Mesenchymal stem cell (in vitro differentiated cells and primary cell): ENCODE measurements at regions not wholly inside any gene's neighbourhood (a gene's known extent, or its start where the extent isn't known, plus 50 kb on each side); places are given as distances from the start of the nearest gene placed in this dataset.
A peak's percentile ranks its signal among the peaks of the same experiment; 100 is the strongest.

Experiments used
- DNase-seq: peaks from one replicate; pipeline ENCODE4 v3.0.0-alpha.2; 2013
- H2AFZ ChIP-seq: one replicate; pipeline ENCODE4 v1.6.1; 2013; ENCODE audit warnings: low read depth, mild to moderate bottlenecking, control low read depth, inconsistent platforms, low read length, moderate library complexity
- H2AK5ac ChIP-seq: 2 replicates; pipeline ENCODE4 v1.6.1; 2013; ENCODE audit warnings: low read length, moderate library complexity, mild to moderate bottlenecking, inconsistent platforms; ENCODE audit not compliant: severe bottlenecking
- H2BK120ac ChIP-seq: one replicate; pipeline ENCODE4 v1.6.1; 2013; ENCODE audit warnings: low read depth, mild to moderate bottlenecking, inconsistent platforms, low read length, moderate library complexity
- H2BK12ac ChIP-seq, 2 experiments: one replicate each; pipeline ENCODE4 v1.6.1; 2013; ENCODE audit warnings: inconsistent platforms in 2 of 2, low read length in 2 of 2, mild to moderate bottlenecking in 2 of 2, moderate library complexity in 2 of 2, control low read depth in 1 of 2
- H2BK15ac ChIP-seq: one replicate; pipeline ENCODE4 v1.6.1; 2013; ENCODE audit warnings: mild to moderate bottlenecking, low read depth, inconsistent platforms; ENCODE audit not compliant: poor library complexity, severe bottlenecking
- H2BK5ac ChIP-seq: 2 replicates; pipeline ENCODE4 v1.6.1; 2013; ENCODE audit warnings: low read depth, mild to moderate bottlenecking, low read length, control low read depth, inconsistent platforms; ENCODE audit not compliant: poor library complexity, severe bottlenecking
- H3K14ac ChIP-seq, 2 experiments: one replicate each; pipeline ENCODE4 v1.6.1; 2013; ENCODE audit warnings: inconsistent platforms in 2 of 2, low read length in 2 of 2, control low read depth in 1 of 2, mild to moderate bottlenecking in 1 of 2, moderate library complexity in 1 of 2
- H3K18ac ChIP-seq, 2 experiments: one replicate each; pipeline ENCODE4 v1.6.1; 2013; ENCODE audit warnings: inconsistent platforms in 2 of 2, low read length in 2 of 2, control low read depth in 1 of 2, low read depth in 1 of 2, mild to moderate bottlenecking in 1 of 2
- H3K23ac ChIP-seq, 2 experiments: one replicate each; pipeline ENCODE4 v1.6.1; 2013; ENCODE audit warnings: inconsistent platforms in 2 of 2, low read length in 2 of 2, mild to moderate bottlenecking in 2 of 2, moderate library complexity in 2 of 2, control low read depth in 1 of 2
- H3K27ac ChIP-seq: 2 replicates; pipeline ENCODE4 v1.5.1; 2013; ENCODE audit warnings: mild to moderate bottlenecking, moderate library complexity, low read length, control low read depth, inconsistent platforms; ENCODE audit not compliant: poor library complexity, severe bottlenecking
- H3K27me3 ChIP-seq, 2 experiments: 2 replicates each; pipeline versions ENCODE4 v1.6.1 to v1.7.0; 2013; ENCODE audit warnings: low read length in 2 of 2, mild to moderate bottlenecking in 2 of 2, moderate library complexity in 2 of 2, control low read depth in 1 of 2, inconsistent platforms in 1 of 2; ENCODE audit not compliant: control insufficient read depth in 1 of 2, insufficient read depth in 1 of 2
- H3K36me3 ChIP-seq, 2 experiments: 2 replicates each; pipeline versions ENCODE4 v1.6.1 to v1.7.0; 2013; ENCODE audit warnings: low read length in 2 of 2, control low read depth in 1 of 2, inconsistent platforms in 1 of 2, low read depth in 1 of 2, mild to moderate bottlenecking in 1 of 2; ENCODE audit not compliant: insufficient read depth in 2 of 2, control insufficient read depth in 1 of 2
- H3K4ac ChIP-seq, 2 experiments: one replicate each; pipeline ENCODE4 v1.6.1; 2013; ENCODE audit warnings: inconsistent platforms in 2 of 2, low read length in 2 of 2, mild to moderate bottlenecking in 2 of 2, moderate library complexity in 2 of 2, control low read depth in 1 of 2, low read depth in 1 of 2
- H3K4me1 ChIP-seq: 2 replicates; pipeline ENCODE4 v1.6.1; 2013; ENCODE audit warnings: low read depth, low read length, control low read depth; ENCODE audit not compliant: control insufficient read depth, insufficient read depth
- H3K4me2 ChIP-seq: 2 replicates; pipeline ENCODE4 v1.6.1; 2013; ENCODE audit warnings: low read length, mild to moderate bottlenecking, inconsistent platforms; ENCODE audit not compliant: poor library complexity, severe bottlenecking
- H3K4me3 ChIP-seq, 2 experiments: 2 replicates each; pipeline versions ENCODE4 v1.5.1 to v1.7.0; 2013; ENCODE audit warnings: low read length in 2 of 2, mild to moderate bottlenecking in 2 of 2, control low read depth in 1 of 2, low read depth in 1 of 2; ENCODE audit not compliant: insufficient read depth in 1 of 2
- H3K79me1 ChIP-seq: replicated peaks from 2 replicates; pipeline ENCODE4 v1.6.1; 2013; ENCODE audit warnings: mild to moderate bottlenecking, control low read depth, low read length, inconsistent platforms; ENCODE audit not compliant: poor library complexity, severe bottlenecking
- H3K9ac ChIP-seq: 2 replicates; pipeline ENCODE4 v1.7.0; 2013; ENCODE audit warnings: mild to moderate bottlenecking, low read length, moderate library complexity
- H3K9me3 ChIP-seq: 2 replicates; pipeline ENCODE4 v1.7.0; 2013; ENCODE audit warnings: mild to moderate bottlenecking, low read length; ENCODE audit not compliant: control insufficient read depth
- H4K8ac ChIP-seq: one replicate; pipeline ENCODE4 v1.6.1; 2013; ENCODE audit warnings: inconsistent platforms, mild to moderate bottlenecking, low read length, moderate library complexity
- H4K91ac ChIP-seq: one replicate; pipeline ENCODE4 v1.6.1; 2013; ENCODE audit warnings: mild to moderate bottlenecking, low read length, inconsistent platforms
- WGBS: methylation state at CpG from one replicate; pipeline ENCODE4 v1.1.7; 2013; ENCODE audit warnings: mixed read lengths; 5-methylcytosine and 5-hydroxymethylcytosine counted together

GRCh38 chr2:41932241-41933045 lies 115.4 kb upstream of the PKDCC start:
- H3K27me3 ChIP-seq = no peaks in the 10 kb centered on the region
- H3K4me1 ChIP-seq = peaks cover 40% of the 10 kb centered on the region
- peak; percentile 86 for DNase-seq
- peak overlapping the region; percentile 20 for H2AK5ac ChIP-seq
- peak overlapping the region; percentile 9 for H2BK120ac ChIP-seq
- no peak overlapping the region for H3K14ac ChIP-seq
- peak overlapping the region; percentile 2 to 3 for H3K4ac ChIP-seq
- H3K4me3 ChIP-seq = peak overlapping the region in 1 of 2 experiments; percentile 56
- H2BK12ac ChIP-seq = peak overlapping the region; percentile 79 to 83
- no peaks in the 10 kb centered on the region for H3K79me1 ChIP-seq
- H4K91ac ChIP-seq = peak overlapping the region; percentile 77
- whole genome bisulfite sequencing = 51% methylated on average over 8 of the region's 17 CpGs
- peak overlapping the region; percentile 56 to 64 for H3K18ac ChIP-seq
- H3K27ac ChIP-seq = peak overlapping the region; percentile 58
- H3K9me3 ChIP-seq = no peaks in the 10 kb centered on the region
- H2BK15ac ChIP-seq = no peak overlapping the region
- no peak overlapping the region for H3K4me2 ChIP-seq
- peak overlapping the region; percentile 67 for H3K9ac ChIP-seq
- H2AFZ ChIP-seq = no peak overlapping the region
- peak overlapping the region; percentile 78 for H4K8ac ChIP-seq
- H3K23ac ChIP-seq = no peak overlapping the region
- H3K36me3 ChIP-seq = no peaks in the 10 kb centered on the region
- H2BK5ac ChIP-seq = no peak overlapping the region

DNA sequence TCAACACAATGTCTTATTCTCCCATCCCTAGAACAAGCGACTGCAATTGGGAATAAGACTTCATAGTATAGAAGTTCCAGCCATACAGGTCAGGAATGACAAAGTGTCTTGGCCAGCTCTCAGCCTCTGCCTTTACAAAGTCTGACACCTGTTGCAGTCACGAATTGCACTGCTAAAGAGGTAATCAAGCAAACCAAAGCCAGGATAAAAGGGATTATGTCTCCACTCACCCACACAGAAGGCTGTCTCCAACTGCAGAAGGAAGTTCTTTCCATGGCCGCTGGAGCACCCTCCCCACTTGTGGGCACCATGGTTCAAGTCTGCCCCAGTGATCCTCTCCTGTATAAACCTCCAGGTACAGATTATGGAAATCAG lies 114.8 kb upstream of the PKDCC start:
- Histone ChIP-seq H4K8ac (no peak overlapping the region), H2BK120ac (no peak overlapping the region), H2BK12ac (peak overlapping the region in 1 of 2 experiments; percentile 99), H3K27ac (no peak overlapping the region), H3K27me3 (no peaks in the 10 kb centered on the region), H3K23ac (no peak overlapping the region), H2BK15ac (no peak overlapping the region), H3K4me2 (no peak overlapping the region), H4K91ac (no peak overlapping the region), H3K4me3 (peak overlapping the region in 1 of 2 experiments; percentile 56), H3K18ac (peak overlapping the region; percentile 9 to 93), H2BK5ac (no peak overlapping the region), H3K14ac (no peak overlapping the region), H3K36me3 (no peaks in the 10 kb centered on the region), H3K9ac (peak overlapping the region; percentile 67), H3K4me1 (peaks cover 37% of the 10 kb centered on the region), H2AK5ac (peak overlapping the region; percentile 25), H3K4ac (peak overlapping the region in 1 of 2 experiments; percentile 79), H2AFZ (no peak overlapping the region), H3K9me3 (no peaks in the 10 kb centered on the region), H3K79me1 (no peaks in the 10 kb centered on the region)
- WGBS = 97% methylated on average over 3 of the region's 3 CpGs
- DNase-seq = no peak

DNA sequence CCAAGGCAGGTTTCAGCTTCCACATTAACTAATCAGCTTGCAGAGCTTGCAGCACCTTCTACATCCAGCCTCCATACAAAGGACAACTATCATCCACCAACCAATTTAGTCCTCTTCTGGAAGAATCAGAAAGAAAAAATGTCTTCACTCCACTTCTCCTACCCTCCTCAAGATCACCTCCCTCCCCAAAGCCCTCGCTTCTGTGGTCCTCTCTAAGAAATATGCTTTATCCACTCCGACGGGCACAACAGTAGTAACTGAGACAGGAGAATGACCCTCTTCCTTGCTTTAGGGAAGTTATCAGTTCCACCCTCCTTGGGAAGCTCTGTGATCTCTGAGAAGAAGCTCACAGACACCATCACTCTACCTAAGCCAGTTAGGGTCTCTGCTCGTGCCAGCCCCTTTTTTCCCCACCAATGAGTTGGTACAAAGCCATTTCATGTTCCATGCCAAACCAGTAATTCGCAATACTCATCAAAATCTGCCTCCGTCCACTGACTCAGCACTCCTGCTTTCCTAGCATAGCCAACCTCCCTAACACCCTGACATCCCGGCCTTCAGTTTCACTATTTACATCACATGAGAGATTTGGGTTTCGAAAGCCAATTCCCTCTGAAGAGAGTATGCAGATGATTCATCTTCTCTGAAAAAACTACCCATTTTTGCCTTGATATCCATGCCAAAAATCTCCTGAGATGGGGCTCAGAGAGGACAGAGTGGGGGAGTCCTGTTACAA lies 114.1 kb upstream of the PKDCC start:
- H3K4me1 ChIP-seq = peaks cover 41% of the 10 kb centered on the region
- H3K9me3 ChIP-seq = no peaks in the 10 kb centered on the region
- H2BK12ac ChIP-seq = peak overlapping the region; percentile 54 to 96
- H2BK5ac ChIP-seq = no peak overlapping the region
- peak overlapping the region; percentile 46 to 84 for H3K18ac ChIP-seq
- peak overlapping the region; percentile 78 for H2BK120ac ChIP-seq
- H4K8ac ChIP-seq = peak overlapping the region; percentile 59
- H3K4me2 ChIP-seq = no peak overlapping the region
- peak overlapping the region; percentile 79 for H3K9ac ChIP-seq
- peak; percentile 97 for DNase-seq
- H2AFZ ChIP-seq = no peak overlapping the region
- H3K4ac ChIP-seq = peak overlapping the region; percentile 52 to 85
- no peaks in the 10 kb centered on the region for H3K79me1 ChIP-seq
- H2AK5ac ChIP-seq = peak overlapping the region; percentile 37
- peak overlapping the region in 1 of 2 experiments; percentile 41 for H3K14ac ChIP-seq
- H4K91ac ChIP-seq = peak overlapping the region; percentile 2
- H3K4me3 ChIP-seq = peak overlapping the region in 1 of 2 experiments; percentile 56
- H3K23ac ChIP-seq = no peak overlapping the region
- H3K27me3 ChIP-seq = no peaks in the 10 kb centered on the region
- WGBS = 61% methylated on average over 7 of the region's 8 CpGs
- peak overlapping the region; percentile 54 for H3K27ac ChIP-seq
- H3K36me3 ChIP-seq = no peaks in the 10 kb centered on the region
- no peak overlapping the region for H2BK15ac ChIP-seq
